Neutrophil (primary cell): ENCODE measurements at regions not wholly inside any gene's neighbourhood (a gene's known extent, or its start where the extent isn't known, plus 50 kb on each side); places are given as distances from the start of the nearest gene placed in this dataset.
"Not testable (repeated sequence)": the region's sequence is repeated elsewhere in the genome, so short reads cannot be mapped to it uniquely, and the experiment has no call there.

ENCODE experiments used
- H3K27ac ChIP-seq: fragments of 200-600 bp; sonication (generic); 2 replicates; pipeline ENCODE4 v1.5.1; 2016; ENCODE audit warnings: mild to moderate bottlenecking, moderate library complexity
- H3K27me3 ChIP-seq: fragments of 200-600 bp; sonication (generic); 2 replicates; pipeline ENCODE4 v1.6.0; 2016; ENCODE audit warnings: mild to moderate bottlenecking
- H3K36me3 ChIP-seq: fragments of 200-600 bp; sonication (generic); 2 replicates; pipeline ENCODE4 v1.5.1; 2017
- H3K4me1 ChIP-seq, 2 experiments: fragments of 200-600 bp in 1 of 2; sonication (generic) in 1 of 2; 1 replicate in 1 of 2; 2 replicates in 1 of 2; pipeline versions ENCODE4 v1.5.1 to v1.6.1; 2013 to 2016; ENCODE audit warnings: low read depth in 1 of 2, low read length in 1 of 2, mild to moderate bottlenecking in 1 of 2, moderate library complexity in 1 of 2; ENCODE audit not compliant: control insufficient read depth in 1 of 2, insufficient read depth in 1 of 2
- H3K4me3 ChIP-seq, 2 experiments: fragments of 200-600 bp in 1 of 2; sonication (generic) in 1 of 2; 1 replicate in 1 of 2; 2 replicates in 1 of 2; pipeline ENCODE4 v1.5.1; 2013 to 2016; ENCODE audit warnings: low read depth in 1 of 2, low read length in 1 of 2, mild to moderate bottlenecking in 1 of 2, moderate library complexity in 1 of 2
- H3K9me3 ChIP-seq: fragments of 200-600 bp; sonication (generic); 2 replicates; pipeline ENCODE4 v1.5.1; 2016
- CTCF ChIP-seq: fragments of 200-600 bp; sonication (generic); IDR thresholded peaks from 2 replicates; pipeline ENCODE4 v1.5.1; 2016; ENCODE audit warnings: antibody characterized with exemption

GRCh38 chr9:38478211-38478610, 54.0 kb upstream of the IGFBPL1 start:
- Histone ChIP-seq H3K9me3 (no peaks in the 10 kb centered on the region), H3K27me3 (peaks cover 3% of the 10 kb centered on the region), H3K4me3 (no peak overlapping the region), H3K36me3 (no peaks in the 10 kb centered on the region), H3K4me1 (no peaks in the 10 kb centered on the region), H3K27ac (no peak overlapping the region)
- no peak for TF ChIP-seq CTCF

GRCh38 chr9:38474476-38474875, 50.2 kb upstream of the IGFBPL1 start:
- not testable (repeated sequence) for H3K27ac ChIP-seq, H3K9me3 ChIP-seq, H3K4me1 ChIP-seq, H3K36me3 ChIP-seq, H3K27me3 ChIP-seq, H3K4me3 ChIP-seq
